GM23248 (cell line): ENCODE measurements at regions not wholly inside any gene's neighbourhood (a gene's known extent, or its start where the extent isn't known, plus 50 kb on each side); places are given as distances from the start of the nearest gene placed in this dataset.

Experiments used
- EZH2 ChIP-seq: fragments of 200-600 bp; sonication (generic); IDR thresholded peaks from 2 replicates; pipeline ENCODE4 v1.6.1; 2018; ENCODE audit warnings: antibody characterized with exemption, mild to moderate bottlenecking; ENCODE audit not compliant: insufficient read depth, poor library complexity, severe bottlenecking
- EZH2phosphoT487 ChIP-seq: fragments of 200-600 bp; sonication (generic); IDR thresholded peaks from 2 replicates; pipeline ENCODE4 v1.6.1; 2018; ENCODE audit warnings: antibody characterized with exemption, moderate library complexity, mild to moderate bottlenecking, low read depth; ENCODE audit not compliant: insufficient read depth

GRCh38 chr3:36214460-36214859 lies 165.8 kb upstream of the STAC start:
- no peak for TF ChIP-seq EZH2
- TF ChIP-seq EZH2phosphoT487 = no peak
